GM20000 (cell line): ENCODE measurements at regions not wholly inside any gene's neighbourhood (a gene's known extent, or its start where the extent isn't known, plus 50 kb on each side); places are given as distances from the start of the nearest gene placed in this dataset.

Experiments
- DNase-seq: peaks from one replicate; pipeline ENCODE4 v3.0.0; 2012; ENCODE audit warnings: low spot score
- CTCF ChIP-seq: IDR thresholded peaks from 2 replicates; pipeline ENCODE4 v1.5.1; 2012; ENCODE audit warnings: mild to moderate bottlenecking, control low read depth; ENCODE audit errors: extremely low read depth, missing control alignments

- DNase-seq, result no peak
- no peak for TF ChIP-seq CTCF
These were observed 1664.0 kb downstream of the EFNB2 start for GRCh38 chr13:104871456-104871855.

DNA sequence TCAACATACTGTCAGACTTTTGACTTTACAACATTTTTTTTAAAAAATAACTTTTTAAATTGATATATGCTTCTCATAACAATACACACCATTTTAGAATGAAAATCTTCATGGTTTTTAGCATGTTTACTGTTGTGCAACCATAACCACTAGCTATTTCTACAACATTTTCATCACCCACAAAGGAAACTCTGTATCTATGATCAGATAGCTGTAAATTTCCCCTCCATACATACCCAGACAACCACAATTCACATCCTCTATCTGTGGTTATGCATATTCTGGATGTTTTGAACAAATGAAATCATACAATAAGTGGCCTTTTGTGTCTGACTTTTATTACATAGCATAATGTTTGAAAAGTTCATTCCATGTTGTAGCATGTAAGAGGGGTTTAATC is 1666.0 kb downstream of the EFNB2 start:
- TF ChIP-seq CTCF, result no peak
- DNase-seq, result no peak

DNA sequence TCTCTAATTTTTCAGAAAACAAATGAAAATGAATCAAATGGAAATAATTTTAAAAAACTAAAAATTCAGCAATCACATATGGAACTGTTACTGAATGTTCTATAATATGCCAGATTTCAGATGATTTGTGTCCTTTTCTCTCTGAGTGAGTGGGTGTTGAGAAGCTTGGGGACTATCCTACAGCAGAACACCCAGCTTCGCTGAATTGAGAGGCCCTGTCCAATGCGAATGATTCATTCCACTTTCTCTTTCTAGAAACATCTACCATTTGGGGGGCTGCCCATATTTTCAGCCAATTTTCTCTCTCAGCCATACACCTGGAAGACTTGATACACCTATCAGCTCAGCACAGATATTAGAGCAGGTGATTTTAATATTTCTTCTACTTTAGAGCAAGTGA is 1666.7 kb downstream of the EFNB2 start:
- DNase-seq, result no peak

GRCh38 chr13:104855581-104855980 is 1679.9 kb downstream of the EFNB2 start:
- DNase-seq, result no peak
- TF ChIP-seq CTCF, result no peak

More for the DNA sequence above, 1666.7 kb downstream of the EFNB2 start:
- no peak for TF ChIP-seq CTCF

DNA sequence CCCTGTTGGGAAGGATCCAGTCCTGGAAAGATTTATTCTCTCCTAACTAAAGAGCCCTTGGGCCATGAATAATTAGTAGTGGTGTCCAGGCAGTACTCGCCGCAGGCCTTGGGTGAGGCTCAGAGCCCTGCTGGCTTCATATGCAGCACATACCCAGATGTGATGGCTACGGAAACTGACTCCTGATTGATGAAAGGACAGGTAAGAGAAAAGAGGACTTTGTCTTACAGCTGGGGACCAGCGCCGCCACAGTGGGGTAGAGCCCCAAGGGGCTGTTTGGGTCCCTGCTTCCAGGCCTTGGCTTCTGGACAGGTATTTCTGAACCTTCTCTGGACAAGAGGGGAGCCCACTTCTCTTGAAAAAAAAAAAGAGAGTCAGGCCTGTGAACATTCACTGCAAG is 1680.8 kb downstream of the EFNB2 start:
- TF ChIP-seq CTCF, result no peak
- no peak for DNase-seq

DNA sequence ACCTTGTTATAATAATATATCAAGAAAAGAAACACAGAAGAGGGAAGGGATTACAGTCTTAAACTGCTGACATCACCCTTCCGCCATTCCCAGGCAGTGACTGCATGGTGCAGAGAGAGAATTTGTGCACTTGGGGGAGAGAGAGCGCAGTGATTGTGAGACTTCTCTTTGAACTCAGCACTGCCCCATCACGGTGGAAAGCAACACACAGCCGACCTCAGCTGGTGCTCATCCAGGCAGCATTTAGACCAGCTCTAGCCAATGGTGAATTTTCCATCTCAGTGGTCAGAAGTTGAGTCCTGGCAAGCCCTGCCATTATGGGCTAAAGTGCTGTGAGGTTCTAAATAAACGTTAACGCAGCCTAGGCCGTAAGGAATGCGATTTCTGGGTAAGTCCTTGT is 1681.5 kb downstream of the EFNB2 start:
- TF ChIP-seq CTCF, result no peak
- DNase-seq, result no peak

- TF ChIP-seq CTCF, result no peak
These were observed 1687.5 kb downstream of the EFNB2 start for GRCh38 chr13:104847922-104848321.

GRCh38 chr13:104843401-104843800 is 1692.1 kb downstream of the EFNB2 start:
- TF ChIP-seq CTCF, result no peak
- DNase-seq, result no peak

More at GRCh38 chr13:104847922-104848321, 1687.5 kb downstream of the EFNB2 start:
- DNase-seq, result no peak
